ENCODE measurements at regions not wholly inside any gene's neighbourhood (a gene's known extent, or its start where the extent isn't known, plus 50 kb on each side); places are given as distances from the start of the nearest gene placed in this dataset.

- no peak for TF ChIP-seq CTCF (IDR thresholded peaks at IDR 0.05; ENCODE audit: insufficient read depth, low read depth, low read length)
- TF ChIP-seq EZH2 (IDR thresholded peaks at IDR 0.05; ENCODE audit: insufficient read depth, low read length), result no peak
Observed at GRCh38 chr1:100811808-100812207, 82.8 kb downstream of the EXTL2 start.
